Occipital lobe (tissue), 1 donor: ENCODE measurements at regions not wholly inside any gene's neighbourhood (a gene's known extent, or its start where the extent isn't known, plus 50 kb on each side); places are given as distances from the start of the nearest gene placed in this dataset.

Experiments
- DNase-seq: peaks from one replicate; lab custom pipeline; 2025; lab: John Stamatoyannopoulos, UW

DNA sequence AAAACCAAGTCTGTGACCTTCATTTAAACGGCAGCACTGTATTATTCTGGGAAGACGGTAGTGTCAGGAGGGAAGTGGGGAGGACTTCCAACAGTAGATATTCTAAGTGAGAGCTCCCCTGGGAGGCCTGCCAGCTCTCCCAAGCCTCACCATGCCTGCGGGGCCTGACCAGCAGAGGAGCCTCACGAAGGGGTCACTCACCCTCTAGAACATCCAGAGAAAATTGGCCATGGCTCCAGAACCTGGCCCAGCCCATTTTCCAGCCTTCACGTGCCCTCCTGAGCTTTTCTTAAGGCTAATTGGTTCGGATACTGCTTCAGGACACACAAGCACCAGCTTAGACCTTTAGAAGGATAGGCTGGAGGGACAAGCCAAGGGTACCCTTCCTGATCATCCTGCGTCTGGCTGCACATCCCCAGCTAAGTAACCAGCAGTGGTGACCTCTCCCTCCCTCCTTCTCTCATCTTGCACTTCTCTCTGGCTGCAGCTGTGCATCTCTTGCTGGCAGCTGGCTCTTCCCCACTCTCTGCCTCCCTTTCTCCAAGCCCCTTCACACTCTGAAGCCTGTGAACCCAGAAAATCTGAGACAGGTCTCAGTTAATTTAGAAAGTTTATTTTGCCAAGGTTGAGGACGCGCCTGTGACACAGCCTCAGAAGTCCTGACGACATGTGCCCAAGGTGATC, 120.1 kb upstream of the PKDCC start:
- no peak for DNase-seq

DNA sequence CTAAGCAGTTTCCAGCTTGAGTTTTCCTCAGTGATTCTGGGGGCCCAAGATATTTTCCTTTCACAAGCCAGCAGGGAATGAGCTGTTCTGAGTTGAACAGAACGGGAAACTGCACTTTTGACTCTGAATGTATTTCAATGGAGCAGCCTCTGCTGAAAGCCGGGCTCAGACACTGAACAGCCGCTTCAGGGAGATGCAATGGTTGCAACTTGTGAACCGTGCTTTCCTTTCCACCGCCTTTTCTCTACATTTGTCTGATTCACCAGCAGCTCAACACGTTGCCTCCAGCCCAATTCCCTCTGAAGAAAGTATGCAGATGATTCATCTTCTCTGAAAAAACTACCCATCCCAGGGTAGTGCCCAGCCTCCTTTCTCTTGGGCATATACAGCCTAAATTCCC, 119.3 kb upstream of the PKDCC start:
- DNase-seq, result no peak

DNA sequence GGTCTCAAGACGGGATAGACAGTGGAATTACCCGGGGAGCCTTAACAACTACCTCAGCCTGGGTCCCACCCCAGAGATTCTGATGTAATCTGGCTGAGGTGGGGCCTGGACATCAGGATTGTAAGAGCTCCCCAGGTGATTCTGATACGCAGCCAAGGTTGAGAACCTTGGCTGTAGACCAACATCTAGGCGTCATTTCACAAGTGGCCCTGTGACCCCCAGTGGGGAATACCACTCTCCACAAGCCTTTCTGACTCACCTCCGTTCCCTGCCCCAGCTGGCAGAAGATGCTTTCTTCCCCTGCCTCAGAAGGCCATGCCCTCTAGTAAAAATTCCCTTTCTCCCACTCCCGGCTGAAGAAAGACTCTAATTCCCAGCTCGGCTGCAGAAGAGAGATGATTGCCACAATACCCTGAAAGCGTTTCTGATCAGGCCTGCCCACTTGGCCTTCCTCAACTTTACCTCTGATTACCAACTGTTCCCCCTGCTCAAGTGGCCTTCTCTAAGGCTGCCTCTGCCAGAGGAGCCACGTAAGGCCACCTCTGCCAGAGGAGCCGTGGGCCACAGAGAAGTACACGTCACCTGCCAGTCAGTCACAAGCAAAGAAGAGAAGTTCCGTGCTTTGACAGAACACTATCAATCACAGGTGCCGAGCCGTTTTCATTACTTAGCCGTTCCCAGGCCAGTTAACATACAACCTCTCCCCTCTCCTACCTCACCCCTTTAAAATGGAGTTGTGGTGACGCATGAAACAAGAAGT, 116.8 kb upstream of the PKDCC start:
- no peak for DNase-seq

DNA sequence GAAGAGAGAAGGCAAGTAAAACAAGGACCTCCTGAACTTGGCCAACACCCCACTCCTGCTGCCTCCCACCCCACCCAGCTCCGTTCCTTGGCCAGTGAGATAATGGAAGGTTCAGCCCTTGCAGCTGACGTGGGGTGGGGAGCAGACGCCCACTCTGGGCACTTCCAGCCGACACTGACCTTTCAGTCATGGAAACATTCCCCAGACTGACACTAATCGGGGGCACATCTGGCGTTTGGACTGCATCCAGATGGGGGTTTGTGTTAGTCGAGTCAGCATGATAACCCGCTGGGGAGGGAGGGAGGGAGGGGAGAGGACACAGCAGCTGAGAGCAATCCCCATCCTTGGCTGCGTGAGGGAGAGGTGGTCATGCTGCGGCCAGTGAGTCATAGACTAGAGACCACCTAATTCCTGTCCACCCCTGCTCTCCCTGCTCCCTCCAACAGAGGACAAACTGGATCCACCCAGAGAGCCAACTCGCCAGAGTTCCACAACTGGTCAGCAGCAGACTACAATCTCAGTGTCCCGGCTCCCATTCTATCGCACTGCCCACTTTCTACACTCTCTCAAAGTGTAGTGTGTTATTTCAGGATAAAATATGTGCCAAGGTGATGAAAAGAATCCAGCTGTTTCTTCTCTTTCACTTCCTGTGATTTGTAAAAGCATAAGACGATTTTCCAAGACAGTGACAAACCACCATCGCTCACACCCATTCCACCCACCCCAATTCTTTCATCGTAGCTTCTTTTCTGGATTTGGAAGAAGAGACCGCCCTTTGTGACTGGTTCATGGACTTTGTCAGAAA, 115.4 kb upstream of the PKDCC start:
- DNase-seq, result no peak

DNA sequence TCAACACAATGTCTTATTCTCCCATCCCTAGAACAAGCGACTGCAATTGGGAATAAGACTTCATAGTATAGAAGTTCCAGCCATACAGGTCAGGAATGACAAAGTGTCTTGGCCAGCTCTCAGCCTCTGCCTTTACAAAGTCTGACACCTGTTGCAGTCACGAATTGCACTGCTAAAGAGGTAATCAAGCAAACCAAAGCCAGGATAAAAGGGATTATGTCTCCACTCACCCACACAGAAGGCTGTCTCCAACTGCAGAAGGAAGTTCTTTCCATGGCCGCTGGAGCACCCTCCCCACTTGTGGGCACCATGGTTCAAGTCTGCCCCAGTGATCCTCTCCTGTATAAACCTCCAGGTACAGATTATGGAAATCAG, 114.8 kb upstream of the PKDCC start:
- DNase-seq, result no peak

DNA sequence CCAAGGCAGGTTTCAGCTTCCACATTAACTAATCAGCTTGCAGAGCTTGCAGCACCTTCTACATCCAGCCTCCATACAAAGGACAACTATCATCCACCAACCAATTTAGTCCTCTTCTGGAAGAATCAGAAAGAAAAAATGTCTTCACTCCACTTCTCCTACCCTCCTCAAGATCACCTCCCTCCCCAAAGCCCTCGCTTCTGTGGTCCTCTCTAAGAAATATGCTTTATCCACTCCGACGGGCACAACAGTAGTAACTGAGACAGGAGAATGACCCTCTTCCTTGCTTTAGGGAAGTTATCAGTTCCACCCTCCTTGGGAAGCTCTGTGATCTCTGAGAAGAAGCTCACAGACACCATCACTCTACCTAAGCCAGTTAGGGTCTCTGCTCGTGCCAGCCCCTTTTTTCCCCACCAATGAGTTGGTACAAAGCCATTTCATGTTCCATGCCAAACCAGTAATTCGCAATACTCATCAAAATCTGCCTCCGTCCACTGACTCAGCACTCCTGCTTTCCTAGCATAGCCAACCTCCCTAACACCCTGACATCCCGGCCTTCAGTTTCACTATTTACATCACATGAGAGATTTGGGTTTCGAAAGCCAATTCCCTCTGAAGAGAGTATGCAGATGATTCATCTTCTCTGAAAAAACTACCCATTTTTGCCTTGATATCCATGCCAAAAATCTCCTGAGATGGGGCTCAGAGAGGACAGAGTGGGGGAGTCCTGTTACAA, 114.1 kb upstream of the PKDCC start:
- DNase-seq, result no peak

DNA sequence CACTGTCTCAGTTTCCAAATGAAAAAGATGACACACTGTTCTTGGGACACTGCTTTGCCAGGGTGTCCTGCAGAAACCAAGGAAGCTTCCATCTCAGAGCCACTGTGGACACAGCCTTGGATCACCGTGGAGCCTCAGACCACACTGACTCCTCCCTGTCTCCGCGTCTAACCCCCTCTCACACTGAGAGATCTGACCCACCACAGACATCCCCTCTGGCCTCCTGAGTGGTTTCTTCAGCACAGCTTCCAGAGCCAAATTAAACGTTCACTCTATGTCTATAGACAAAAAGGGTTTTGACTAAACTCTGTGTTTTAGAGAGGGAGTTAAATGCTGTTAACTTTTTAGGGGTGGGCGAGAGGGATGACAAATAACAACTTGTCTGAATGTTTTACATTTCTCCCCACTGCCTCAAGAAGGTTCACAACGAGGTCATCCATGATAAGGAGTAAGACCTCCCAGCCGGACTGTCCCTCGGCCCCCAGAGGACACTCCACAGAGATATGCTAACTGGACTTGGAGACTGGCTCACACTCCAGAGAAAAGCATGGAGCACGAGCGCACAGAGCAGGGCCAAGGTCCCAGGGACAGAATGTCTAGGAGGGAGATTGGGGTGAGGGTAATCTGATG, 113.4 kb upstream of the PKDCC start:
- no peak for DNase-seq

DNA sequence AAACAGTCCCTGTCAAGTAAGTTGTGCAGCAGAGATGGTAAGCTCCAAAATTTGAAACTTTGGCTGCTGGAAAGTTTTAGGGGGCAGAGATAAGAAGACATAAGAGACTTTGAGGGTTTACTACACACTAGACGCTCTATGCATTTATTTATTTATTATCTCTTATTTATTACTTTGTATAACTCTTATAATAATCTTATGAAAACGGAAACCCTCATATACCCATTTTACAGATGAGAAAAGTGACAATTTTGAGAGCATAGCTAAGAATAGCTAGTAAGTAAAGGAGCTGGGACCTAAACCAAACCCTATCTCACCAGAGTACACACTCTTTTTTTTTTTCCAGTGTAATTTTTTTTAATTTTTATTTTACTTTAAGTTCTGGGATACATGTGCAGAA, 112.8 kb upstream of the PKDCC start:
- no peak for DNase-seq

DNA sequence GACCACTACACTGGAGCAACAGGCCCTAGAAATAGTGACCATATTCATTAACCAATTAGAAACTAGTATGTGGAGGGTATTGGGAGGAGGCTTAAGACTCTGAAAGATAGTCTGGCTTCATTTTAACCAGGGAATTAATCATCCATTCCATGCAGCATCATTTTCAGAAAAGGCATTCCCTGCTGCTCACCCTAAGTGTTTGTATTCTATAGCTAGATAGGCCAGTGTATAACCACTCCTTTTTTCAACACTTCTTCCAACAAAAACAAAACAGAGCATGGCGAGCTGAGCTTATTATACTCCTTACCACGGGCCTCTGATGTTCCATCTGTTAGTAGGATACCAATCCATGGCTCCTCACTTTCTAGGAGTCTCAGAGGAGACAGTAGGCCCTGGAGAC, 112.0 kb upstream of the PKDCC start:
- no peak for DNase-seq

DNA sequence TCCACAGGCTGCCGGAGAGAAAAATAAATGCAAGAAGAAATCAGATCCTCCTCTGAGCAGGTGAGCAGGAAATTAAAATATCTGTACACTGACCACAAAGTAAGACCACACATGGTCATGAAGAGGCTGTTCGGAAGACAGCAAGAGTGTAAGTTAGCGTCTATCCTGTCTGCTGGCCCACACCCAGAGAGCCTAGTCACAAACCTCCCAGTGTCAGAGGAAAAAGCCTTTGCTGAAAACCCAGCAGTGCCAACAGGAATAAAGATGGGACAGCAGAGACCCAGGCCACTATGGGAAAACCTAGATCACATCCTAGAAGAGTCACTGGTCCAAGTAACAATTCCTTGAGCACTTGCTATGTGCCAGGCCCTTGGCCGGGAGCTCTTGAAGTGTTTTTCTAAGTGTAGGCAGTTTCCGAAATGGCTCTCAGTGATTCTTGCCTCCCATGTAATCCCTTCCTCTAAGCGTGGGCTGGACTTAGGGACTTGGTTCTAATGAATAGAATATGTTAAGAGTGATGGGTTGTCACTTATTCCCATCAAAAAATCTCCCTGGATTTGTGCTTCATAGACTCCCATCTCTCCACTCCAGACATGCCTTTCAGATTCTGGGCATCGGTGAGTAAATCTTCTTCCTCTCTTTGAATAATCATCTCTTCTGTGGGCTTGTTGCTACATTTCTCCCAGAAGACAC, 110.9 kb upstream of the PKDCC start:
- no peak for DNase-seq

DNA sequence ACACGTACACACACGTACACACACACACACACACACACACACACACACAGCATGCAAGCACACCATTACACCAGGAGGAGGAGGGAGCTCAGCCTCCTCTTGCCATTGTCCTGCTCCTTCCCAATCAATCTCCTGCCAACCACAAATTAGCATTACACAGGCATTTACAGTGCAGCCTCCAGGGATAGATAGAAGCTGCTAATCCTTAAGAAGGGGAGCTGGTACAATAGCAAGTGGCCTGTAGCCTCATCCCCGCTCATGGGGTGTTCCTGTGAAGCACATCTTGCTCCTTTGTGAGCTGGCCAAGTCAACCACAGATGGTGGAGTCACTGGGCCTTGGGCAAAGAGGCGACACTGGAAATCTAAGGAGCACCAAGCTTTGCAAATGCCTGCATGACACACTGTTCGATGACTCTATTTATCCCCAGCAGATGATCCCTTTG, 110.3 kb upstream of the PKDCC start:
- no peak for DNase-seq

DNA sequence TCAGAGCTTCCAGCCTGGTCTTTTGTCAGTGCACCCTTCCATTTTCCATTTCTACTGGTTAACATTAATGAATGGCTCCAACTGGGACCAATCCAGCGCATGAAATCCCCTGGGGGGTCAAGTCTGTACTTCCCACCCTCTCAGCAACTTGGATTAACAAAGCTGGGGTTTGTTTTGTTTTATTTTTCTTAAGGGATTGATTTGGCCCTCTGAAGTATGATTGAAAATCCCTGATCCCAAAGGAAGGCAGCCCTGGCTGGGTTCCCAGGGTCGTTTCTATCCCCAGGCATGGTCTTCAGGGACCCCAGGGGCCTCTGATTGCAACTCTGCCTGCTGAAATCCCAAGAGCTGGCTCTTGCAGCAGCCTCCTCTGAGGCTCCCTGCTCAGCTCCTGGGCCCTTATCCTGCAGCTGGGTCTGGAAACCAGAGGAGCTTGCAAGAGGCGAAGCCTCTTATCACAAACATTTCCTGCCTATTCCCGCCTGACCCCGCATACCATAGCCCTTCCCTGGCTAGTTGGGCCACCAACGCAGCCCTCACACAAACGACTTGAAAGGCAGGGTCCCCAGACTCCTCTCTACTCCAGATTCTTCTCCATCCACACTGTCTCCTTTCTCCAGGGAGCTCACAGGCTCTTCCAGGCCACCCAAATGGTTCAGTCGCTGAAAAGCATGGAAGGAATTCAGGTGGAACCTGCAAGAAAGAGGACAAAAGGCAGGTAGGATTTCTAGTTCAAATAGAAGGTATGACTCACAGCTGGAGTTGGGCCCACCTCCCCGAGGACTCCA, 109.7 kb upstream of the PKDCC start:
- DNase-seq, result no peak

DNA sequence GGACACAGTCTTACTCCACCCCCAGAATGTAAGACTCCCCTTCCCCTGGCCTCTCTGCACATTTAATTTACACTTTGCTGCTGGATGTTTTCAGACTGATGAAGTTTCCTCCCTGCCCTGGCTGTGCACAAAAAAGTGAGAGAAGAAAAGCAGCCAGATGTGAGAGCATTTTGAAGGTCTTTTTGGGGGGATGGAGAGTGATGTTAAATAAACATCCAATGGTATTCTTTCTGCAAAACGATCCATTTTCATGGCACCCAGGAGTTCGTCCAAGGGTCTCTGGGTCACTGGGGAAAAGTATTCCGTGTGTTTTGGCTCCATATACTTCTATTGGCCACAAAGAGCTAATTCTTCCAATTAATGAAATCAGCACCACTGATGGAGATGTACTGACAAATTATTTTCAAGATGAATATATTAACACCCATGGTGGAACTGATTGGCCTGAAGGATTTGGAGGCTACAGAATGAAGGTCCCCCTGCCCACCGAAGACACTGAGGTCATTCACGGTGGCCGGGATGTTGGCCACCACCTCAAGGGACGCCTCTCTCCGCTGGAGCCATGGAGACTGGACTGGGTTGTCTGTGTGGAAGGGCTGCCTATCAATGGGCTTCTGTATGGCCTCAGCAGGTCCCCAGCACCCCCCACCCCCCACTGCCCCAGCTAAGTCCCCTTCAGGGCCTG, 107.6 kb upstream of the PKDCC start:
- no peak for DNase-seq

DNA sequence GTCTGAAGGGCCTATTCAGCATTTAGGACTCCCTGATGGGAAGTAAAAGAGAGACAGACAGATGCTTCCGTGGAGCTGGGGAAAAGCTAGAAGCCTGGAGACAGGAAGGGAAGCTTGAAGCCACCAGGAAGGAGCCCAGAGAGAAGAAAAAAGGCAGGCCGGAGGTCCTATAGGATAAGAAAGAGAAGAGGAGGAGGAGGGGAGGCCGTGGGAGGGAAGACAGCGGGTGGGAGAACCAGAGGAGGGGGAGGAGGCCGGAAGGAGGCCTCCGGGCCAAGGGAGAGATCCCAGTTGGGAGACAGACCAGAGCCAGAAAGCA, 107.1 kb upstream of the PKDCC start:
- DNase-seq, result no peak

DNA sequence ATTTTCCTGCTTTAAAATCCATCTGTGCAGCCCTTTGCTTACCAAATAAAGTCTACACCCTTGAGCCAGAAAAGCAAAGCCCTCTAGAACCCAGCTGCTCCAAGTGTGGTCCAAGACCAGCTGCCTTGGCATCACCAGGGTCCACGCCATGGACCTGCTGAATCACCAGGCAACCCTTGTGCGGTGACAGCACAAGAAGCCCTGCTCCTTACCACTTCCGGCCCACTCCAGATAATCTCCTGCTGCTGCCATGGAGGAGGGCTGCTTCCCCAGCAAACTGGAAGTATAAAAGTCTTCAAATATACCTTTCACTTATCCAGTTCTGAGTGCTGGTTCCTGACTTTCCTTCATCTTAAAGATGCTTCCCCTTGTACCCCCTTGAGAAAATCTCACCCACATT, 106.0 kb upstream of the PKDCC start:
- DNase-seq, result no peak

DNA sequence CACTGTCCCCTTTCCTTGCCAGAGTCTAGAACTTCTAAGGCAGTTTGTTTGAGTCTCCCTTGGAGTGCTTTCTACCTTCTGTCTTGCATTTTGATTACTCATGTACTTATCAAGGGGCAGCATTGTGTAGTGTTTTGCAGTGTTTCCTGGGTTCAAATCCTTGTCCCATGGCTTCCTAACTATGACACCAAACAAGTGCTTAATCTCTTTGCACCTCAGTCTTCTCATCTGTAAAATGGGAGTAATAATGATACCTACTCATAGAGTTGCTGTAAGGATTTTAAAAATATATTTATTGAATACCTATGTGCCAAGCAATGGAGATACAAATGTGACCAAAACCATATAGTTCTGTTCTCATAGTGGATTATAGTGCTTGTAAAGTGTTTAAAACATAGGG, 105.5 kb upstream of the PKDCC start:
- DNase-seq, result no peak

DNA sequence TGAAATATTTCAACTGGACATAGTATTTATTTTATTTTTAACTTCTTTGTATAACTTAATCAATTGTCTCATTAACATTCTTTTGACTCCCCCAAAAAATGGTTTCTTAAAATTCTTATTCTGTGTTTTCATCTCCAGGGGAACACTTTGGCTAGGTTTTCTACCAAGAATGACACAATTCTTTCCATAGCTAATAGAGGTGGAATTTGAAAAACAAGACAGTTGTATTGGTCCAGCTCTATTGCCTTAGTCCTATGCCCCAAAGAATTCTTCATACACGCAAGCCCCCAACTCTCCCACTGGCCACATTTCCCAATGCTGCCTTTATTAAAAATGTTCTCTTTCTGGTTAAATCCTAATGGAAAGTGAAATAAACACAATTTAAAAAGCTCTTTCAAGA, 104.7 kb upstream of the PKDCC start:
- DNase-seq, result no peak

DNA sequence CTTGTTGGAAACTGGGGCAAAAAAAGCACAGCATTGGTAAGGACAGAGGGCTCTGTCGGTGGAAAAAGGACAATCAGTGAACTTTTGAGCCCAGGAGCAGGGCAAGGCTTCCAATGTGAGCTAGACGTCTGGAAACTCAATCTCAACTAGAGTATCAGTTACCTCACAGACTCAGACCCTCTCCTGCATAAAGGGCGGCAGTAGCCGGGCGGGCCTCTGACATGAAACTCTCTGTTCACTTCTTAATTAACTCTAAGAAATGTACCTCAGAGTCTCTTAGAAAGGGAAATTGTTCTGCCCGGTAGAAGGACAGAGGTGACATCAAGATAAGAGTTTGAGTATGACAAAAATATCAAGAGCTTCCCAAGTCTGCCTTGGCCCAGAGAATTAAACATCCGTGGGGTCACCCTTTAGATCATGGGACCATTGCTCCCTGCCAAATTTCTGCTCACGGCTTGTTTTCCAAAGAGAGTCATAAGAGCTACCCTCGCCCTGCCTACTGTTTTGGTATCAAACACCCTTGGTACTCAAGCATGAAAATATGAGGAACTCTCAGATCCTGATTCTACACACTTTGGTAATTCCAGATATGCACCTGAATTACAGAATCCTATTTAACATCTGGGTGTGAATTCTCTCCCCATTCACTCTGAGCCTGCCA, 103.5 kb upstream of the PKDCC start:
- DNase-seq, result no peak
